Kasumi-1 (cell line): ENCODE measurements at regions not wholly inside any gene's neighbourhood (a gene's known extent, or its start where the extent isn't known, plus 50 kb on each side); places are given as distances from the start of the nearest gene placed in this dataset.

Experiments
- DNase-seq, 2 experiments: peaks; one replicate each; lab custom pipeline; 2025; lab: John Stamatoyannopoulos, UW

DNA sequence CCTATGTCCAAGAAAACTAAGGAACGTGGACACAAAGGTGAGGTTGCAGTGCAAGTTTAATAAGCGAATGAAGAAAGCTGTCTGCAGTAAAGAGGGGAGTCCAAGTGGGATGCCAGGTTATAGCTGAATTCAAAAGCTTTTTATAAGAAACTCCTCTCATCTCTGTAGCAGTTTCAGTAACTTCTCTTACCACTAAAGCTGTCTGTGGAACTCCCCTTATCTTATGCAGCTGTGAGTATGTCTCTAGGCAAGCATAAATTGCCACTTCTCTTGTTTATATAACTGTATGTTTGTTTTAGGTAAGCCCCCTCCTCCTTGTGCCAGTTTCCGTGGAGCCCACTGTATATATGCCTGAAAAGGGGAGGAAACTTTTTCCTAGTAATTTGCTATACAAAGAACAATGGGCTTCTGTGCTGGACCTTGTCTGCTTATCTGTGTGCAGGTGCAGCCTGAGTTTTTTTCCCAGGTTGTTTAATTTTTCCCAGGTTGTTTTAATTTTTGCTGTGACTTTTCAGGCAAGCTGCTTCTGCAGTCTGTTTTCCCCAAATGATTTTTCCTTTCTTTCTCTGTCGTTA is 875.1 kb upstream of the EPHA6 start:
- DNase-seq = no peak

GRCh38 chr3:95965704-95966336 is 848.6 kb upstream of the EPHA6 start:
- DNase-seq = no peak

DNA sequence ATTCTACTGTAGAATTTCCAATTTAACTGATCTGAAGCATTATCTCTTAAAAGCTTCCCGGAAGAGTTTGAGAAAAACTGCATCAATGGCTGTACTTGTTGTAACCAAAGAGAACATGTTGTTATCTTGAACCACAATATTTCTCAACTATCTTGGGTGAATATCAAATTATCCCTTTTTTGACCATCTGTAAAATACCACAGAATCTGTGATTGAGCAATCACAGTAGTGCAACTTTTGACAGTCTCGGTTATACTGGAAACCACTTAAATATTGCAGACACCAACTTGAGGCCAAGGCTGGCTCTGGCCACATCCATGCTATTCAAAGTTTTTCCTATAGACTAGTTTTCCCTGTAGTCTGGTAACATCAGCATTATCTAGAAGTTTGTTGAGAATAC is 842.8 kb upstream of the EPHA6 start:
- DNase-seq = no peak

DNA sequence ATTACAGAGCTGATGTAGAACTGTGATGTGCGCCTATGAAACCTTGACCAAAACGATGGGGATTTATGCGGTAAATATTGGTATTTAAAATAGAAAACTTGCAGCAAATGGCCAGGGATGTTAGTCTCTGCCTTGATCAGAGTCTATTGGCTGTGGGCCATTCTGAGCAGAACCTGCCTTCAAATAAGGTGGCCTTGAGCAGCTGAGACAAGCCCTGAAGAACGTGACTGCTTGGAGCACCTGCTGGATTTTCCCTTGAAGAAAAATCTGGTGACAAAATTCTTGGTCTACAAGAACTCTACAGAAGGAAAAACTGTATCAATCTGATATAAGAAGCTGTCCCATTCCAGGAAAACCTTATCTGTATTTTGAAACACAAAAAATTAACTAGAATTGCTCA is 820.1 kb upstream of the EPHA6 start:
- DNase-seq = no peak

DNA sequence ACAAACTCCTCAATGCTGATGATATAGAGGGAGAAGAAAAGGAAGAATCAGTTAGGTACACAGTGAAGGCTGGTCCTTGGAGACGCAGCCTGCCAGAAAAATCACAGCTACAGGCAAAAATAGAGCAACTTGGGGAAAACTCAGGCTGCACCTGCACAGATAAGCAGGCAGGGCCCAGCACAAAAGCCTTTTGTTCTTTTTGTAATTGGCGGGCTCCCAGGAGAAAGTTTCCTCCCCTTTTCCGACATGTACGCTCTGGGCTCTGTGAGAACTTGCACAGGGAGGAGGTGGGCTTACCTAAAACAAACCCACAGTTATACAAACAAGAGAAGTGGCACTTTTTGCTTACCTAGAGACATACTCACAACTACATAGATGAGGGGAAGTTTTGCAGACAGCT is 813.4 kb upstream of the EPHA6 start:
- DNase-seq = no peak

- DNase-seq = no peak
Measured at GRCh38 chr3:96007650-96008195, 806.7 kb upstream of the EPHA6 start.

- DNase-seq = no peak
Measured at GRCh38 chr3:96012939-96013338, 801.5 kb upstream of the EPHA6 start.

DNA sequence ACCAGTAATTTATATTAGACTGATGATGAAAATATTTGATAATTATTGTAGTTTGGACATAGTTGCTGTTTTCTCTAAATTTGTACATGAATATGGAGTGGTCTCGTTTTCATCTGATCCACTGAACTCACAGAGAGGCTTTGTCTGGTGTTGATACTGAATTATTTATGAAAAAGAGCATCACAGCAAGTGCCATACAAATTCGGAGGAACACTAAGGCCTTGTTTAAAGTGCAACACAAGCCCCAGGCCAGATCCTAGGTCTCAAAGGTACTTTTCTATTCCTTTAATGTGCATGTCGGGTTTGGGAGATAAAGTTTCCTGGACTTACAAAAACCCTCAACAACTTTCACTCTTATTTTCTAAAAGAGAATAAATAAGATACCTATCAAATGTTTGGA is 796.8 kb upstream of the EPHA6 start:
- no peak for DNase-seq

- no peak for DNase-seq
Measured at GRCh38 chr3:96022676-96023075, 791.7 kb upstream of the EPHA6 start.

DNA sequence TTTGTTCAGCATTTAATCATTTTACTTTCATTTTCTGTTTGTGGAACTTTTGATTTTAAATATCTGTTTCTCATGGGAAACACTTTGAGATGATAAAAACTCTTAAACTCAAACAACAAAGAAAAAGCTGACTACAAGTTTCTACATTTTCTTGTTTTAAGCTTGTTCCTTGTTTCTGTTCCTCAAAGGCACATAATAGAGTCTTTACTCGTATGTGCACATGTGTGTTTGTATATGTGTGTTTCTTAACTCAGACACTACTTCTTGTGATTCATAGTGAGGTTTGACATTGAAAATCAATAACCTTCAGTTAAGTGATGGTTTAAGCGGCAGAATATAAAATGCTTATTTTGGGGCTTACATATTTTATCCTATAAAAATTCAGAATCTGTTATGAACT is 786.7 kb upstream of the EPHA6 start:
- DNase-seq = no peak

GRCh38 chr3:96039632-96040031 is 774.8 kb upstream of the EPHA6 start:
- DNase-seq = no peak

DNA sequence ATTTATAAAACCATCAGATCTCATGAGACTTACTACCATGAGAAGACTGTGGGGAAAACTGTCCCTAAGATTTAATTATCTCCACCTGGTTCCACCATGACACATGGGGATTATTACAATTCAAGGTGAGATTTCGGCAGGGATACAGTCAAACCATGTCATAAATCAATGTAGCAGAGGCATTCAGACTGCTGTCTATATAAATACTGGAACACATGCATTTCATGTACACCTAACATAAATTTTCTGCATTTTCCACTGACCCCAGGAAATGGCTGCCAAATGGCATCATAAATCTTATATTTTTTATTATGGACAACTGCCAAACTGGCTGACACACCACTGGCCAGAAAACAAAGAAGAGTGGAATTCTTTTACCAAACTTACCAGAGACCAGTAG is 755.1 kb upstream of the EPHA6 start:
- DNase-seq = no peak

GRCh38 chr3:96069065-96069464 is 745.3 kb upstream of the EPHA6 start:
- DNase-seq = no peak

- DNase-seq = no peak
Measured at GRCh38 chr3:96070678-96071077, 743.7 kb upstream of the EPHA6 start.

DNA sequence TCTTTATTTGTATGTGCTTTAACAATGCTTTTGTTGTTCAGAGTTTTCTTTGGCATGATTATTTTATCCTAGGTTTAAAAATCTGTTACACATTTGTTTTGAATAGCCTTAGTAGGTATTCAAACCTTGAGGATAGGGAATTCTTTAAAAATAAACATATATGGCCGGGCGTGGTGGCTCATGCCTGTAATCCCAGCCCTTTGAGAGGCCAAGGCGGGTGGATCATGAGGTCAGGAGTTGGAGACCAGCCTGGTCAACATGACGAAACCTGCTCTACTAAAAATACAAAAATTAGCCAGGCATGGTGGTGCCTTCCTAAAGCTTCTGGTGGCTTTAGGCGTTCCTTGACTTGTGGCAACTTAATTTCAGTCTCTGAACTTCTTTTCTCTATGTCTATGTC is 743.3 kb upstream of the EPHA6 start:
- DNase-seq = no peak

- DNase-seq = no peak
Measured at GRCh38 chr3:96072226-96072625, 742.2 kb upstream of the EPHA6 start.

GRCh38 chr3:96083610-96084009 is 730.8 kb upstream of the EPHA6 start:
- no peak for DNase-seq

GRCh38 chr3:96086018-96086417 is 728.4 kb upstream of the EPHA6 start:
- no peak for DNase-seq

DNA sequence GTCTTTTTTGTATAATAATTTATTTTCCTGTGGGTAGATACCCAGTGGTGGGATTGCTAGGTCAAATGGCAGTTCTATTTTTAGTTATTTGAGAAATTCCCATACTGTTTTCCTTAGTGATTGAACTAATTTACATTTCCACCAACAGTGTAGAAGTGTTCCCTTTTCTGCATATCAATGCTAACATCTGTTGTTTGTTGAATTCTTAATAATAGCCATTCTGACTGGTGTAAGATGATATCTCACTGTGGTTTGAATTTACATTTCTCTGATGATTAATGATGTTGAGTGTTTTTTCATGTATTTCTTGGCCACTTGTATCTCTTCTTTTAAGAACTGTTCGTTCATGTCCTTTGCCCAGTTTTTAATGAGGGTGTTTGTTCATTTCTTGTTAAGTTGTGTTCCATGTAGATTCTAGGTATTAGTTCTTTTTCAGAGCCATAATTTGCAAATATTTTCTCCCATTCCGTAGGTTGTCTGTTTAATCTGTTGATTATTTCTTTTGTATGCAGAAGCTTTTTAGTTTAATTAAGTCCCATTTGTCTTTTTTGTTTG is 713.3 kb upstream of the EPHA6 start:
- no peak for DNase-seq

DNA sequence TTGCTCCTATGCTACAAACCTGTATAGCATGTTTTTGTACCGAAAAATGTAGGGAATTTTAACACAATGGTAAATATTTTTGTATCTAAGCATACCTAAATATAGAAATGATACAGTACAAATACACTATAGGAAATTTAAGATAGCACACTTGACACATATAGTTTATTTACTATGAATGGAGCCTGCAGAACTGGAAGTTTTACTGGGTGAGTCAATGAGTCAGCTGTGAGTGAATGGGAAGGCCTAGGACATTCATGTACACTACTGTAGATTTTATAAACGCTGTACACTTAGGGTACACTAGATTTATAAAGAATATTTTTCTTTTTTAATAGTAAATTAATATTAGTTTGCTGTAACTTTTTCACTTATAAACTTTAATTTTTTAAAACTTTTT is 707.7 kb upstream of the EPHA6 start:
- no peak for DNase-seq
